Liver (tissue), 8 donors: ENCODE measurements at regions not wholly inside any gene's neighbourhood (a gene's known extent, or its start where the extent isn't known, plus 50 kb on each side); places are given as distances from the start of the nearest gene placed in this dataset.

Experiments
- DNase-seq: peaks from one replicate; pipeline ENCODE4 v3.0.0-alpha.2; 2017; ENCODE audit warnings: low spot score
- H3K27ac ChIP-seq, 2 donors: one replicate each; pipeline ENCODE4 v1.7.0; 2013; ENCODE audit warnings: inconsistent platforms in 2 of 2, low read length in 2 of 2, control low read depth in 1 of 2, low read depth in 1 of 2, mild to moderate bottlenecking in 1 of 2
- H3K27me3 ChIP-seq, 4 donors: one replicate each; pipeline versions ENCODE4 v1.6.1 to v1.7.0; 2013; ENCODE audit warnings: low read length in 3 of 4, inconsistent platforms in 1 of 4, mild to moderate bottlenecking in 1 of 4, moderate library complexity in 1 of 4; ENCODE audit not compliant: control insufficient read depth in 4 of 4, insufficient read depth in 4 of 4
- H3K36me3 ChIP-seq, 4 donors: one replicate each; pipeline versions ENCODE4 v1.6.1 to v1.7.0; 2013; ENCODE audit warnings: low read length in 3 of 4, mild to moderate bottlenecking in 3 of 4, low read depth in 1 of 4, moderate library complexity in 1 of 4; ENCODE audit not compliant: control insufficient read depth in 4 of 4, insufficient read depth in 3 of 4
- H3K4me1 ChIP-seq, 4 donors: one replicate each; pipeline versions ENCODE4 v1.6.1 to v1.7.0; 2013; ENCODE audit warnings: low read length in 3 of 4, mild to moderate bottlenecking in 3 of 4, moderate library complexity in 1 of 4; ENCODE audit not compliant: control insufficient read depth in 4 of 4, insufficient read depth in 4 of 4
- H3K4me3 ChIP-seq, 3 donors: one replicate each; pipeline versions ENCODE4 v1.6.1 to v1.7.0; 2013; ENCODE audit warnings: low read length in 3 of 3, control low read depth in 1 of 3, low read depth in 1 of 3, mild to moderate bottlenecking in 1 of 3
- H3K9ac ChIP-seq, 2 donors: one replicate each; pipeline ENCODE4 v1.7.0; 2013; ENCODE audit warnings: low read length in 2 of 2, mild to moderate bottlenecking in 2 of 2, moderate library complexity in 2 of 2, control low read depth in 1 of 2, low read depth in 1 of 2
- H3K9me3 ChIP-seq, 4 donors: one replicate each; pipeline versions ENCODE4 v1.6.1 to v1.7.0; 2013; ENCODE audit warnings: low read length in 3 of 4; ENCODE audit not compliant: control insufficient read depth in 4 of 4
- EGR1 ChIP-seq, 2 donors: IDR thresholded peaks; 2 replicates each; pipeline ENCODE4 v1.6.1; 2016 to 2018; ENCODE audit warnings: antibody characterized with exemption in 2 of 2, low read depth in 2 of 2
- FOXA1 ChIP-seq: IDR thresholded peaks from 2 replicates; pipeline ENCODE4 v1.6.1; 2016; ENCODE audit warnings: antibody characterized with exemption
- FOXA2 ChIP-seq: IDR thresholded peaks from 2 replicates; pipeline ENCODE4 v1.6.1; 2016; ENCODE audit warnings: antibody characterized with exemption
- GABPA ChIP-seq, 2 donors: IDR thresholded peaks in 1 of 2; conservative IDR thresholded peaks in 1 of 2; 2 replicates each; pipeline ENCODE4 v1.6.1; 2016; ENCODE audit warnings: antibody characterized with exemption in 2 of 2, mild to moderate bottlenecking in 1 of 2, moderate library complexity in 1 of 2
- HNF4A ChIP-seq, 2 donors: conservative IDR thresholded peaks; 2 replicates each; pipeline ENCODE4 v1.6.1; 2016; ENCODE audit warnings: antibody characterized with exemption in 2 of 2, mild to moderate bottlenecking in 2 of 2
- HNF4G ChIP-seq: IDR thresholded peaks from 2 replicates; pipeline ENCODE4 v1.6.1; 2016; ENCODE audit warnings: antibody characterized with exemption
- JUND ChIP-seq, 2 donors: IDR thresholded peaks; 2 replicates each; pipeline ENCODE4 v1.6.1; 2016; ENCODE audit warnings: antibody characterized with exemption in 2 of 2
- MAX ChIP-seq: IDR thresholded peaks from 2 replicates; pipeline ENCODE4 v1.6.1; 2016; ENCODE audit warnings: antibody characterized with exemption
- NR2F2 ChIP-seq: IDR thresholded peaks from 2 replicates; pipeline ENCODE4 v1.6.1; 2016; ENCODE audit warnings: antibody characterized with exemption
- RAD21 ChIP-seq, 2 donors: IDR thresholded peaks; 2 replicates each; pipeline ENCODE4 v1.6.1; 2016; ENCODE audit warnings: antibody characterized with exemption in 2 of 2, mild to moderate bottlenecking in 2 of 2
- RXRA ChIP-seq, 2 donors: IDR thresholded peaks; 2 replicates each; pipeline ENCODE4 v1.6.1; 2017 to 2018; ENCODE audit warnings: antibody characterized with exemption in 2 of 2, mild to moderate bottlenecking in 1 of 2
- SP1 ChIP-seq: IDR thresholded peaks from 2 replicates; pipeline ENCODE4 v1.6.1; 2018; ENCODE audit warnings: antibody characterized with exemption, mild to moderate bottlenecking
- TAF1 ChIP-seq: conservative IDR thresholded peaks from 2 replicates; pipeline ENCODE4 v1.6.1; 2016; ENCODE audit warnings: antibody characterized with exemption, mild to moderate bottlenecking
- YY1 ChIP-seq: IDR thresholded peaks from 2 replicates; pipeline ENCODE4 v1.6.1; 2016; ENCODE audit warnings: antibody characterized with exemption, mild to moderate bottlenecking
- WGBS: extraction: QIAGEN DNeasy Blood & Tissue Kit; methylation state at CpG from one replicate; pipeline ENCODE4 v1.1.7; 2013; 5-methylcytosine and 5-hydroxymethylcytosine counted together
- TF ChIP-seq, protein P1 (sequence below): fragments of 150-350 bp; IDR thresholded peaks from 2 replicates; pipeline ENCODE4 v1.5.1; 2017; ENCODE audit warnings: improper control_type of control experiment, low read depth, low read length; ENCODE audit not compliant: missing input control
- TF ChIP-seq, protein P2 (sequence below): IDR thresholded peaks from 2 replicates; pipeline ENCODE4 v1.6.1; 2016; ENCODE audit warnings: antibody characterized with exemption
- TF ChIP-seq, protein P3 (sequence below): IDR thresholded peaks from 2 replicates; pipeline ENCODE4 v1.6.1; 2016; ENCODE audit warnings: antibody characterized with exemption, mild to moderate bottlenecking
- TF ChIP-seq, protein P4 (sequence below): IDR thresholded peaks from 2 replicates; pipeline ENCODE4 v1.6.1; 2016; ENCODE audit warnings: antibody characterized with exemption
- donor health status: healthy.
- donor health status: healthy.
- donor health status: healthy.
- donor health status: healthy.
- donor health status: healthy.

GRCh38 chr3:127421943-127422662 lies 134.3 kb upstream of the PRR20G start:
- Histone ChIP-seq H3K9me3 (no peaks in the 10 kb centered on the region), H3K27me3 (peaks cover 0 to 18% (median 4%) of the 10 kb centered on the region in 4 donors), H3K27ac (no peak overlapping the region), H3K4me1 (no peaks in the 10 kb centered on the region), H3K36me3 (no peaks in the 10 kb centered on the region), H3K4me3 (no peak overlapping the region), H3K9ac (no peak overlapping the region)
- WGBS = 70% methylated on average over 10 of the region's 10 CpGs
- no peak for DNase-seq
- TF ChIP-seq RAD21 (IDR thresholded peaks at IDR 0.05) (no peak), SP1 (no peak), HNF4G (no peak), FOXA1 (no peak), FOXA2 (no peak), TAF1 (no peak), GABPA (IDR thresholded peaks at IDR 0.05 in 1 of 2, conservative IDR thresholded peaks at IDR 0.05 in 1 of 2) (no peak), YY1 (no peak), HNF4A (conservative IDR thresholded peaks at IDR 0.05) (no peak), JUND (IDR thresholded peaks at IDR 0.05) (no peak), EGR1 (IDR thresholded peaks at IDR 0.05; ENCODE audit: low read depth in 2 of 2) (no peak), RXRA (IDR thresholded peaks at IDR 0.05) (no peak), NR2F2 (no peak), MAX (no peak)
- TF ChIP-seq, protein P1, sequence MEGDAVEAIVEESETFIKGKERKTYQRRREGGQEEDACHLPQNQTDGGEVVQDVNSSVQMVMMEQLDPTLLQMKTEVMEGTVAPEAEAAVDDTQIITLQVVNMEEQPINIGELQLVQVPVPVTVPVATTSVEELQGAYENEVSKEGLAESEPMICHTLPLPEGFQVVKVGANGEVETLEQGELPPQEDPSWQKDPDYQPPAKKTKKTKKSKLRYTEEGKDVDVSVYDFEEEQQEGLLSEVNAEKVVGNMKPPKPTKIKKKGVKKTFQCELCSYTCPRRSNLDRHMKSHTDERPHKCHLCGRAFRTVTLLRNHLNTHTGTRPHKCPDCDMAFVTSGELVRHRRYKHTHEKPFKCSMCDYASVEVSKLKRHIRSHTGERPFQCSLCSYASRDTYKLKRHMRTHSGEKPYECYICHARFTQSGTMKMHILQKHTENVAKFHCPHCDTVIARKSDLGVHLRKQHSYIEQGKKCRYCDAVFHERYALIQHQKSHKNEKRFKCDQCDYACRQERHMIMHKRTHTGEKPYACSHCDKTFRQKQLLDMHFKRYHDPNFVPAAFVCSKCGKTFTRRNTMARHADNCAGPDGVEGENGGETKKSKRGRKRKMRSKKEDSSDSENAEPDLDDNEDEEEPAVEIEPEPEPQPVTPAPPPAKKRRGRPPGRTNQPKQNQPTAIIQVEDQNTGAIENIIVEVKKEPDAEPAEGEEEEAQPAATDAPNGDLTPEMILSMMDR = no peak
- TF ChIP-seq, protein P2, sequence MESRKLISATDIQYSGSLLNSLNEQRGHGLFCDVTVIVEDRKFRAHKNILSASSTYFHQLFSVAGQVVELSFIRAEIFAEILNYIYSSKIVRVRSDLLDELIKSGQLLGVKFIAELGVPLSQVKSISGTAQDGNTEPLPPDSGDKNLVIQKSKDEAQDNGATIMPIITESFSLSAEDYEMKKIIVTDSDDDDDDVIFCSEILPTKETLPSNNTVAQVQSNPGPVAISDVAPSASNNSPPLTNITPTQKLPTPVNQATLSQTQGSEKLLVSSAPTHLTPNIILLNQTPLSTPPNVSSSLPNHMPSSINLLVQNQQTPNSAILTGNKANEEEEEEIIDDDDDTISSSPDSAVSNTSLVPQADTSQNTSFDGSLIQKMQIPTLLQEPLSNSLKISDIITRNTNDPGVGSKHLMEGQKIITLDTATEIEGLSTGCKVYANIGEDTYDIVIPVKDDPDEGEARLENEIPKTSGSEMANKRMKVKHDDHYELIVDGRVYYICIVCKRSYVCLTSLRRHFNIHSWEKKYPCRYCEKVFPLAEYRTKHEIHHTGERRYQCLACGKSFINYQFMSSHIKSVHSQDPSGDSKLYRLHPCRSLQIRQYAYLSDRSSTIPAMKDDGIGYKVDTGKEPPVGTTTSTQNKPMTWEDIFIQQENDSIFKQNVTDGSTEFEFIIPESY = no peak
- TF ChIP-seq, protein P3, sequence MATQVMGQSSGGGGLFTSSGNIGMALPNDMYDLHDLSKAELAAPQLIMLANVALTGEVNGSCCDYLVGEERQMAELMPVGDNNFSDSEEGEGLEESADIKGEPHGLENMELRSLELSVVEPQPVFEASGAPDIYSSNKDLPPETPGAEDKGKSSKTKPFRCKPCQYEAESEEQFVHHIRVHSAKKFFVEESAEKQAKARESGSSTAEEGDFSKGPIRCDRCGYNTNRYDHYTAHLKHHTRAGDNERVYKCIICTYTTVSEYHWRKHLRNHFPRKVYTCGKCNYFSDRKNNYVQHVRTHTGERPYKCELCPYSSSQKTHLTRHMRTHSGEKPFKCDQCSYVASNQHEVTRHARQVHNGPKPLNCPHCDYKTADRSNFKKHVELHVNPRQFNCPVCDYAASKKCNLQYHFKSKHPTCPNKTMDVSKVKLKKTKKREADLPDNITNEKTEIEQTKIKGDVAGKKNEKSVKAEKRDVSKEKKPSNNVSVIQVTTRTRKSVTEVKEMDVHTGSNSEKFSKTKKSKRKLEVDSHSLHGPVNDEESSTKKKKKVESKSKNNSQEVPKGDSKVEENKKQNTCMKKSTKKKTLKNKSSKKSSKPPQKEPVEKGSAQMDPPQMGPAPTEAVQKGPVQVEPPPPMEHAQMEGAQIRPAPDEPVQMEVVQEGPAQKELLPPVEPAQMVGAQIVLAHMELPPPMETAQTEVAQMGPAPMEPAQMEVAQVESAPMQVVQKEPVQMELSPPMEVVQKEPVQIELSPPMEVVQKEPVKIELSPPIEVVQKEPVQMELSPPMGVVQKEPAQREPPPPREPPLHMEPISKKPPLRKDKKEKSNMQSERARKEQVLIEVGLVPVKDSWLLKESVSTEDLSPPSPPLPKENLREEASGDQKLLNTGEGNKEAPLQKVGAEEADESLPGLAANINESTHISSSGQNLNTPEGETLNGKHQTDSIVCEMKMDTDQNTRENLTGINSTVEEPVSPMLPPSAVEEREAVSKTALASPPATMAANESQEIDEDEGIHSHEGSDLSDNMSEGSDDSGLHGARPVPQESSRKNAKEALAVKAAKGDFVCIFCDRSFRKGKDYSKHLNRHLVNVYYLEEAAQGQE = no peak
- TF ChIP-seq, protein P4, sequence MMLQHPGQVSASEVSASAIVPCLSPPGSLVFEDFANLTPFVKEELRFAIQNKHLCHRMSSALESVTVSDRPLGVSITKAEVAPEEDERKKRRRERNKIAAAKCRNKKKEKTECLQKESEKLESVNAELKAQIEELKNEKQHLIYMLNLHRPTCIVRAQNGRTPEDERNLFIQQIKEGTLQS = no peak
